ENCODE measurements at regions not wholly inside any gene's neighbourhood (a gene's known extent, or its start where the extent isn't known, plus 50 kb on each side); places are given as distances from the start of the nearest gene placed in this dataset.

GRCh38 chr18:7298149-7298548 is 67.3 kb downstream of the LRRC30 start:
- TF ChIP-seq CTCF (IDR thresholded peaks at IDR 0.05): no peak
- no peak for TF ChIP-seq POLR2A (IDR thresholded peaks at IDR 0.05)

Data from thyroid gland (tissue), 4 donors.